Right atrium auricular region (tissue), 2 donors: ENCODE measurements at regions not wholly inside any gene's neighbourhood (a gene's known extent, or its start where the extent isn't known, plus 50 kb on each side); places are given as distances from the start of the nearest gene placed in this dataset.

ENCODE experiments used
- DNase-seq: peaks from one replicate; pipeline ENCODE4 v3.0.0-alpha.2; 2019; ENCODE audit warnings: low spot score
- H3K27ac ChIP-seq, 2 donors: fragments of 200-600 bp; sonication (generic); 1 replicate in 1 of 2; 2 replicates in 1 of 2; pipeline ENCODE4 v1.5.1; 2016 to 2019
- H3K27me3 ChIP-seq, 2 donors: fragments of 200-600 bp; sonication (generic); one replicate each; pipeline versions ENCODE4 v1.5.1 to v1.6.0; 2017 to 2019
- H3K36me3 ChIP-seq: fragments of 200-600 bp; sonication (generic); one replicate; pipeline ENCODE4 v1.5.1; 2016
- H3K4me1 ChIP-seq, 2 donors: fragments of 200-600 bp; sonication (generic); one replicate each; pipeline versions ENCODE4 v1.5.1 to v1.6.0; 2017 to 2019
- H3K4me3 ChIP-seq, 2 donors: fragments of 200-600 bp; sonication (generic); 1 replicate in 1 of 2; 2 replicates in 1 of 2; pipeline ENCODE4 v1.5.1; 2017 to 2019; ENCODE audit warnings: mild to moderate bottlenecking in 1 of 2, moderate library complexity in 1 of 2
- H3K9me3 ChIP-seq, 2 donors: fragments of 200-600 bp; sonication (generic); one replicate each; pipeline ENCODE4 v1.5.1; 2019
- CTCF ChIP-seq, 2 donors: fragments of 200-600 bp; sonication (generic); IDR thresholded peaks; one replicate each; pipeline ENCODE4 v1.5.1; 2019; ENCODE audit warnings: antibody characterized with exemption in 2 of 2

- H3K36me3 ChIP-seq = no peaks in the 10 kb centered on the region
- H3K27ac ChIP-seq = no peak overlapping the region
- TF ChIP-seq CTCF (IDR thresholded peaks at IDR 0.05) = no peak
- H3K9me3 ChIP-seq = no peaks in the 10 kb centered on the region
- no peaks in the 10 kb centered on the region for H3K4me1 ChIP-seq
- no peak for DNase-seq
- no peak overlapping the region for H3K4me3 ChIP-seq
- no peaks in the 10 kb centered on the region for H3K27me3 ChIP-seq
Observed at GRCh38 chr18:28960146-28960545, 783.2 kb upstream of the CDH2 start.

- H3K27me3 ChIP-seq = no peaks in the 10 kb centered on the region
- no peaks in the 10 kb centered on the region for H3K9me3 ChIP-seq
- H3K4me1 ChIP-seq = no peaks in the 10 kb centered on the region
- TF ChIP-seq CTCF (IDR thresholded peaks at IDR 0.05) = no peak
- H3K36me3 ChIP-seq = no peaks in the 10 kb centered on the region
- H3K27ac ChIP-seq = no peak overlapping the region
- no peak overlapping the region for H3K4me3 ChIP-seq
- no peak for DNase-seq
Observed at GRCh38 chr18:28952339-28952738, 775.4 kb upstream of the CDH2 start.

GRCh38 chr18:28947900-28948299 lies 771.0 kb upstream of the CDH2 start:
- Histone ChIP-seq H3K27me3 (no peaks in the 10 kb centered on the region), H3K4me3 (no peak overlapping the region), H3K4me1 (no peaks in the 10 kb centered on the region), H3K36me3 (no peaks in the 10 kb centered on the region), H3K27ac (no peak overlapping the region), H3K9me3 (no peaks in the 10 kb centered on the region)
- no peak for DNase-seq
- TF ChIP-seq CTCF (IDR thresholded peaks at IDR 0.05) = no peak

GRCh38 chr18:28946471-28946870 lies 769.5 kb upstream of the CDH2 start:
- no peak for DNase-seq
- Histone ChIP-seq H3K9me3 (no peaks in the 10 kb centered on the region), H3K27me3 (no peaks in the 10 kb centered on the region), H3K36me3 (no peaks in the 10 kb centered on the region), H3K4me1 (no peaks in the 10 kb centered on the region), H3K4me3 (no peak overlapping the region), H3K27ac (no peak overlapping the region)
- no peak for TF ChIP-seq CTCF (IDR thresholded peaks at IDR 0.05)

GRCh38 chr18:28922936-28923335 lies 746.0 kb upstream of the CDH2 start:
- no peaks in the 10 kb centered on the region for H3K27me3 ChIP-seq
- no peak for TF ChIP-seq CTCF (IDR thresholded peaks at IDR 0.05)
- no peaks in the 10 kb centered on the region for H3K36me3 ChIP-seq
- no peaks in the 10 kb centered on the region for H3K4me1 ChIP-seq
- no peak for DNase-seq
- no peak overlapping the region for H3K27ac ChIP-seq
- H3K9me3 ChIP-seq = no peaks in the 10 kb centered on the region
- no peak overlapping the region for H3K4me3 ChIP-seq

- no peak for TF ChIP-seq CTCF (IDR thresholded peaks at IDR 0.05)
- H3K4me3 ChIP-seq = no peak overlapping the region
- H3K27me3 ChIP-seq = no peaks in the 10 kb centered on the region
- no peaks in the 10 kb centered on the region for H3K36me3 ChIP-seq
- H3K4me1 ChIP-seq = no peaks in the 10 kb centered on the region
- no peak overlapping the region for H3K27ac ChIP-seq
- DNase-seq = no peak
- peaks cover 0 to 5% of the 10 kb centered on the region in 2 donors for H3K9me3 ChIP-seq
Observed at GRCh38 chr18:28916456-28916855, 739.5 kb upstream of the CDH2 start.
